GM12892 (cell line): ENCODE measurements at regions not wholly inside any gene's neighbourhood (a gene's known extent, or its start where the extent isn't known, plus 50 kb on each side); places are given as distances from the start of the nearest gene placed in this dataset.

ENCODE experiments used
- POLR2A ChIP-seq: IDR thresholded peaks from 2 replicates; pipeline ENCODE4 v1.6.1; 2011; ENCODE audit warnings: low read depth, low read length, control low read depth
- POLR2AphosphoS5 ChIP-seq: IDR thresholded peaks from 2 replicates; pipeline ENCODE4 v1.6.1; 2011; ENCODE audit warnings: low read depth, low read length, control low read depth
- TAF1 ChIP-seq: IDR thresholded peaks from 2 replicates; pipeline ENCODE4 v1.6.1; 2011; ENCODE audit warnings: low read depth, mild to moderate bottlenecking, control low read depth, low read length, borderline replicate concordance

DNA sequence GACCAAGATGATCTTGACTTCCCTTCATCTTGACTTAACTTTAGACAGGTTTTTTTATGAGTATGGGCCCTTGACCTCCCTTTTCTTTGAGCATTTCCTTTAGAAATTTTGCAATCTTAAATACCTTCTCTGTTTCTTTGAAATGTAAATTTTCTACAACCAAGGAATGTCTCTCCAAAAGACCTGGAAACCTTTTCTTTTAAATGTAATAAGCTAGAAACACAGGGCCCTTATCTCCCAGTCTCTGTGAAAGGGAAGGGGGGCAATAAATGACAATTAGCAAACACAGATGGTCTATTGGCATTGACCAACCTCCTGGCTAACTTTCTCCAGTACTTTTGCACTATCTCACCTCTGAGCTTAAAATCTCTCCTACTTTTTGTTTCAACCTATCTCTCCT lies 144.3 kb upstream of the GK2 start:
- TF ChIP-seq TAF1 (no peak), POLR2AphosphoS5 (no peak), POLR2A (no peak)
